ENCODE measurements at regions not wholly inside any gene's neighbourhood (a gene's known extent, or its start where the extent isn't known, plus 50 kb on each side); places are given as distances from the start of the nearest gene placed in this dataset.

DNA sequence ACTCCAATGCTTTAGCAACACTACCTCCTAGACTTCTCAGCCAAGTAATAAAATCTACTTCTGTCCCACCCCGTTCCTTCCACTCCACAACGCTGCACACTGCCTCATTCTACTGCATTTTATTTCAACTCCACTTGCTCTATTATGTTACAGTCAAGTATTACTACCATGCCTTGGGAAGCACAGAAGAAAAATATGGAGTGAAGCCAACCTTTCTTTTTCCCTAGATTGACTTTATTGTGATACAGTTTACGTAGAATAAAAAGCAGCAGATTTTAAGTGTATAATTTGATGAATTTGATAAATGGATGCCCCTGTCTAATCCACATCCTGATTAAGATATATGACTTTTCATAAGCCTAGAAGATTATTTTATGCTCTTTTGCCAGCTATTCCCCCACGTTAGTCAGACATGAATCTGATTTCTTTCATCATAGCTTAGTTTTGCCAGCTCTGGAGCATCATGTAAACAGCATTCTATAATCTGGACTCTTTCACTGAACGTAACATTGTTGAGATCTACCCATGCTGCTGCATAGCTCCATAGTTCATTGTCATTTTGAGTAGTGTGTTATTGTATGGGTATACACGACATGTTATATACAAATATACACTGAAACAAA is 676.8 kb upstream of the RAB6C start:
- H3K4me1 Mint-ChIP-seq (ENCODE audit: low read depth, unreplicated experiment): no peaks in the 10 kb centered on the region
- H3K27ac Mint-ChIP-seq (ENCODE audit: unreplicated experiment): no peak overlapping the region
- H3K9me3 Mint-ChIP-seq (ENCODE audit: unreplicated experiment): peaks cover 5% of the 10 kb centered on the region
- DNase-seq: no peak
- peaks cover 5% of the 10 kb centered on the region for H3K36me3 Mint-ChIP-seq (ENCODE audit: unreplicated experiment)
- peaks cover 2% of the 10 kb centered on the region for H3K27me3 Mint-ChIP-seq (ENCODE audit: unreplicated experiment)
- TF ChIP-seq, protein P1, sequence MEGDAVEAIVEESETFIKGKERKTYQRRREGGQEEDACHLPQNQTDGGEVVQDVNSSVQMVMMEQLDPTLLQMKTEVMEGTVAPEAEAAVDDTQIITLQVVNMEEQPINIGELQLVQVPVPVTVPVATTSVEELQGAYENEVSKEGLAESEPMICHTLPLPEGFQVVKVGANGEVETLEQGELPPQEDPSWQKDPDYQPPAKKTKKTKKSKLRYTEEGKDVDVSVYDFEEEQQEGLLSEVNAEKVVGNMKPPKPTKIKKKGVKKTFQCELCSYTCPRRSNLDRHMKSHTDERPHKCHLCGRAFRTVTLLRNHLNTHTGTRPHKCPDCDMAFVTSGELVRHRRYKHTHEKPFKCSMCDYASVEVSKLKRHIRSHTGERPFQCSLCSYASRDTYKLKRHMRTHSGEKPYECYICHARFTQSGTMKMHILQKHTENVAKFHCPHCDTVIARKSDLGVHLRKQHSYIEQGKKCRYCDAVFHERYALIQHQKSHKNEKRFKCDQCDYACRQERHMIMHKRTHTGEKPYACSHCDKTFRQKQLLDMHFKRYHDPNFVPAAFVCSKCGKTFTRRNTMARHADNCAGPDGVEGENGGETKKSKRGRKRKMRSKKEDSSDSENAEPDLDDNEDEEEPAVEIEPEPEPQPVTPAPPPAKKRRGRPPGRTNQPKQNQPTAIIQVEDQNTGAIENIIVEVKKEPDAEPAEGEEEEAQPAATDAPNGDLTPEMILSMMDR (IDR thresholded peaks at IDR 0.05; ENCODE audit: partially characterized antibody, unreplicated experiment): no peak
- H3K4me3 Mint-ChIP-seq (ENCODE audit: unreplicated experiment): no peak overlapping the region

- H3K4me3 Mint-ChIP-seq (ENCODE audit: unreplicated experiment): no peak overlapping the region
- H3K27ac Mint-ChIP-seq (ENCODE audit: unreplicated experiment): no peak overlapping the region
- H3K36me3 Mint-ChIP-seq (ENCODE audit: unreplicated experiment): no peaks in the 10 kb centered on the region
Measured at GRCh38 chr2:129314120-129314519, 665.3 kb upstream of the RAB6C start.

DNA sequence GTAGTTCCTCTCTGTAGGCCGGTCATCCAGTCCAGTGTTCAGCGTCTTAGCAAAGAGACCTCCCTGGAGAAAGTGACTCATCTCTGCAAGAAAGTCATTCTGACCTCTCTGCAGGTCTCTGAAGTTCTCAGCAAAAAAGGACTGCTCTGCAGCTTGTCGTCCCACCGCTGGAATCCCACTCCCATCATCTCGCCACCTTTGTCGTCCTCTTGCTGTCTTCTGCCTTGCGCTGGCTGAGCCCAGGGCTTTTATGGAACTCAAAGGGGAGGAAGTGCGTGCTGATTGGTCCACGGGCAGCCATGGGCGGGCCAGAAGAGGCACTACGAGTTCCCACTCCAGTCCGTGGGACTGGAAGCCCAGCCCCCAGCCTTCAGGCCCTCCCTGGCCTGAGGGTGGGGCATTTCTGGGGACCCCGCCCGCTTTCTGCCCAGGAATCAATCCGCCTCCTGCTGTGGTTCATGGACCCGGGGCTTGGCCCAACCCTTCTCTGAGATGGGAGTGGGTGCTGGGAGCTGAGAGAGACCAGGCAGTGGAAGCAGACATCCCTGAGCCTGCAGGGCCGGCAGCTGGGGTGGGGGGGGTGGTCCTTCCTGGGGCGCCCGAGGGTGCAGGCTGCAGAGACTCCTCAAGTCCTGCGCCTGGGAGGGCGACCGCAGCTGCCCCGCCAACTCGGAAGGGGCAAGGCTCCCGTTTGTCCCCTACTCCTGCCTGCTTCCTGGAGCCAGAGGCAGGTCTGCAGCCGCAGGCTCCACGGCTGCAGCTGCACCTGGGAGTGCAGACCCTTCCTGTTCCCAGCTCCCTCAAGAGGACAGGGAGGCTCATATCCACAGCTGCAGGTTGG is 660.7 kb upstream of the RAB6C start:
- peaks cover 3% of the 10 kb centered on the region for H3K27me3 Mint-ChIP-seq (ENCODE audit: unreplicated experiment)
- TF ChIP-seq, protein P1 (IDR thresholded peaks at IDR 0.05; ENCODE audit: partially characterized antibody, unreplicated experiment): no peak
- peaks cover 11% of the 10 kb centered on the region for H3K4me1 Mint-ChIP-seq (ENCODE audit: low read depth, unreplicated experiment)
- no peak overlapping the region for H3K27ac Mint-ChIP-seq (ENCODE audit: unreplicated experiment)
- H3K36me3 Mint-ChIP-seq (ENCODE audit: unreplicated experiment): no peaks in the 10 kb centered on the region
- peaks cover 10% of the 10 kb centered on the region for H3K9me3 Mint-ChIP-seq (ENCODE audit: unreplicated experiment)
- no peak overlapping the region for H3K4me3 Mint-ChIP-seq (ENCODE audit: unreplicated experiment)
- DNase-seq: no peak

More at GRCh38 chr2:129314120-129314519, 665.3 kb upstream of the RAB6C start:
- TF ChIP-seq, protein P1 (IDR thresholded peaks at IDR 0.05; ENCODE audit: partially characterized antibody, unreplicated experiment): no peak
- Mint-ChIP-seq H3K9me3 (ENCODE audit: unreplicated experiment) (peaks cover 3% of the 10 kb centered on the region), H3K27me3 (ENCODE audit: unreplicated experiment) (no peaks in the 10 kb centered on the region), H3K4me1 (ENCODE audit: low read depth, unreplicated experiment) (no peaks in the 10 kb centered on the region)
- DNase-seq: no peak

DNA sequence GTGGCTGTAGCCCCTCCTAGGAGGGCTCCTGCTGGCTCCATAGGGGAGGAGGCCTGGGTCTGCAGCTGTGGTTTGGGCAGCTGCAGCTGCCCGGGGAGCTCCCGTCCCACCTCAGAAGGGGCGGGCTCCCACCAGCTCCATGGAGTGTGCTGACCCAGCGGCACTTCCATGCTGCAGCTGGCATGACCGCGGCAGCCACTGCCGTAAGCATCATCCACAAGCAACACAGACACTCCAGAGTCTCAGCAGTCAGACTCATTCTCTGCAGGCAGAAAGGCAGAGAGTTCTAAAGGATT is 660.1 kb upstream of the RAB6C start:
- H3K4me1 Mint-ChIP-seq (ENCODE audit: low read depth, unreplicated experiment): peaks cover 15% of the 10 kb centered on the region
- no peaks in the 10 kb centered on the region for H3K36me3 Mint-ChIP-seq (ENCODE audit: unreplicated experiment)
- H3K9me3 Mint-ChIP-seq (ENCODE audit: unreplicated experiment): peaks cover 10% of the 10 kb centered on the region
- TF ChIP-seq, protein P1 (IDR thresholded peaks at IDR 0.05; ENCODE audit: partially characterized antibody, unreplicated experiment): no peak
- H3K4me3 Mint-ChIP-seq (ENCODE audit: unreplicated experiment): no peak overlapping the region
- H3K27me3 Mint-ChIP-seq (ENCODE audit: unreplicated experiment): peaks cover 3% of the 10 kb centered on the region
- H3K27ac Mint-ChIP-seq (ENCODE audit: unreplicated experiment): no peak overlapping the region
- no peak for DNase-seq

DNA sequence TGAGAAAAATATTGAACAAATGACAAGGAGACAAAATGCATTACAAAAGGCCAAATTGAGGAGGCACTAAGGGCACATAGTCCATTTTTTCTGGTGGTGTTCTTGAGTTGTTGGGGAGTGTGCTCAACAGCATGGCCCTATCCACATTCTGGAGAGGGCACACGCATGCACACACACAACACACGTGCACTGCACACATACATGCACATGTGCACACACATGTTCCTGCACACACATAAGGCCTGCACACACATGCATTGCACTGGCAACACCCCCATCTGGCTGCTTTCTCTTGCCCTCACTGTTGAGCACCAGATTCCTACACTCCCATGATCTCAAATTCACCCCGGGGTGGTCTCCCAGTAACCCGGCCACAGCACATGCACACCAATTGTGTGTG is 659.2 kb upstream of the RAB6C start:
- peaks cover 24% of the 10 kb centered on the region for H3K4me1 Mint-ChIP-seq (ENCODE audit: low read depth, unreplicated experiment)
- H3K27me3 Mint-ChIP-seq (ENCODE audit: unreplicated experiment): peaks cover 3% of the 10 kb centered on the region
- TF ChIP-seq, protein P1 (IDR thresholded peaks at IDR 0.05; ENCODE audit: partially characterized antibody, unreplicated experiment): no peak
- H3K27ac Mint-ChIP-seq (ENCODE audit: unreplicated experiment): no peak overlapping the region
- H3K9me3 Mint-ChIP-seq (ENCODE audit: unreplicated experiment): peaks cover 10% of the 10 kb centered on the region
- DNase-seq: no peak
- H3K36me3 Mint-ChIP-seq (ENCODE audit: unreplicated experiment): no peaks in the 10 kb centered on the region
- no peak overlapping the region for H3K4me3 Mint-ChIP-seq (ENCODE audit: unreplicated experiment)

Data from glutamatergic neuron (in vitro differentiated cells).